PC-3 (cell line): ENCODE measurements at regions not wholly inside any gene's neighbourhood (a gene's known extent, or its start where the extent isn't known, plus 50 kb on each side); places are given as distances from the start of the nearest gene placed in this dataset.
A peak's percentile ranks its signal among the peaks of the same experiment; 100 is the strongest.

ENCODE experiments used
- ATAC-seq: fragments of 200-7000 bp; cut with Tn5 transposase; 2 replicates; pipeline ENCODE4 v1.9.1; 2020; ENCODE audit warnings: mild to moderate bottlenecking, moderate library complexity
- BruUV-seq: library from RNA; stranded (reverse); fragments of 400-500 nt; replicated peaks from 2 replicates; lab custom pipeline; 2021; lab: Mats Ljungman, UMichigan
- CTCF ChIA-PET: fragments of 300-600 bp; sonication (Branson Sonifier 250); formaldehyde crosslinking; loops from one replicate; lab custom pipeline; 2022; ENCODE audit warnings: antibody characterized with exemption; lab: Charles Lee
- POLR2A ChIA-PET: fragments of 300-600 bp; sonication (Branson Sonifier 250); formaldehyde crosslinking; loops from one replicate; lab custom pipeline; 2022; ENCODE audit warnings: antibody characterized with exemption; ENCODE audit not compliant: unreplicated experiment; lab: Charles Lee
- DNase-seq: peaks from one replicate; pipeline ENCODE4 v3.0.0-alpha.2; 2015
- H2AFZ ChIP-seq: fragments of 300-600 bp; sonication (generic); 2 replicates; pipeline ENCODE4 v1.6.0; 2016; ENCODE audit warnings: antibody characterized with exemption, low read length
- H3F3A ChIP-seq: fragments of 300-600 bp; sonication (generic); one replicate; pipeline ENCODE4 v1.6.0; 2017; ENCODE audit warnings: antibody characterized with exemption, low read length, control low read depth, mild to moderate bottlenecking; ENCODE audit not compliant: unreplicated experiment
- H3K27ac ChIP-seq: fragments of 300-600 bp; sonication (generic); 2 replicates; pipeline ENCODE4 v1.5.1; 2016; ENCODE audit warnings: mild to moderate bottlenecking, low read length
- H3K27me3 ChIP-seq: fragments of 300-600 bp; sonication (generic); 2 replicates; pipeline ENCODE4 v1.6.1; 2016; ENCODE audit warnings: low read length, mixed read lengths
- H3K36me3 ChIP-seq: fragments of 300-600 bp; sonication (generic); 2 replicates; pipeline ENCODE4 v1.6.1; 2016; ENCODE audit warnings: low read depth, mixed run types, low read length, mixed read lengths
- H3K4me1 ChIP-seq: fragments of 300-600 bp; sonication (generic); 2 replicates; pipeline ENCODE4 v1.5.1; 2016; ENCODE audit warnings: low read length; ENCODE audit not compliant: insufficient read depth
- H3K4me2 ChIP-seq: fragments of 300-600 bp; sonication (generic); 2 replicates; pipeline ENCODE4 v1.6.0; 2016; ENCODE audit warnings: low read length
- H3K4me3 ChIP-seq: fragments of 300-600 bp; sonication (generic); 2 replicates; pipeline ENCODE4 v1.5.1; 2016; ENCODE audit warnings: mild to moderate bottlenecking, low read length, mixed read lengths
- H3K79me2 ChIP-seq: fragments of 300-600 bp; sonication (generic); 2 replicates; pipeline ENCODE4 v1.6.1; 2017; ENCODE audit warnings: low read length, mixed read lengths
- H3K9ac ChIP-seq: fragments of 300-600 bp; sonication (generic); 2 replicates; pipeline ENCODE4 v1.6.0; 2016; ENCODE audit warnings: mild to moderate bottlenecking, low read length
- H3K9me2 ChIP-seq: fragments of 300-600 bp; sonication (generic); replicated peaks from 2 replicates; pipeline ENCODE4 v1.6.1; 2016; ENCODE audit warnings: mixed run types, low read length, mixed read lengths
- H3K9me3 ChIP-seq: fragments of 300-600 bp; sonication (generic); 2 replicates; pipeline ENCODE4 v1.6.1; 2016; ENCODE audit warnings: low read length, mixed read lengths
- H4K20me1 ChIP-seq: fragments of 300-600 bp; sonication (generic); 2 replicates; pipeline ENCODE4 v1.6.1; 2016; ENCODE audit warnings: low read length, mixed read lengths
- CTCF ChIP-seq: fragments of 300-600 bp; sonication (generic); conservative IDR thresholded peaks from 2 replicates; pipeline ENCODE4 v1.5.1; 2017; ENCODE audit warnings: antibody characterized with exemption, low read depth, mild to moderate bottlenecking, low read length
- EZH2 ChIP-seq: fragments of 300-600 bp; sonication (generic); IDR thresholded peaks from one replicate; pipeline ENCODE4 v1.6.1; 2017; ENCODE audit warnings: antibody characterized with exemption, mild to moderate bottlenecking, low read length; ENCODE audit not compliant: unreplicated experiment
- EZH2phosphoT487 ChIP-seq: fragments of 300-600 bp; sonication (generic); IDR thresholded peaks from 2 replicates; pipeline ENCODE4 v1.6.1; 2018; ENCODE audit warnings: mild to moderate bottlenecking, antibody characterized with exemption, low read length, borderline replicate concordance
- intact Hi-C: fragments of 100-400 bp; cut with micrococcal nuclease; formaldehyde crosslinking; loops from 2 replicates; pipeline ENCODE4 v1.9.0; 2023

GRCh38 chr2:58650781-58651180 lies 409.7 kb upstream of the FANCL start:
- Histone ChIP-seq H3K9ac (no peak overlapping the region), H4K20me1 (no peaks in the 10 kb centered on the region), H3K79me2 (no peaks in the 10 kb centered on the region), H3K4me1 (no peaks in the 10 kb centered on the region), H3K27ac (no peak overlapping the region), H3K9me2 (no peaks in the 10 kb centered on the region), H3F3A (no peaks in the 10 kb centered on the region), H3K4me3 (no peak overlapping the region), H3K36me3 (no peaks in the 10 kb centered on the region), H3K9me3 (no peaks in the 10 kb centered on the region), H3K27me3 (0 out of 2 replicates have a peak, but pooled peaks cover 7% of the 10 kb centered on the region), H3K4me2 (no peak overlapping the region), H2AFZ (no peak overlapping the region)
- BruUV-seq: no TSS peak
- ATAC-seq: no peak
- DNase-seq: no peak
- TF ChIP-seq EZH2phosphoT487 (no peak), EZH2 (no peak), CTCF (no peak)
- intact Hi-C loops: no loop called here
- POLR2A ChIA-PET: no interaction called here
- CTCF ChIA-PET: no interaction called here

DNA sequence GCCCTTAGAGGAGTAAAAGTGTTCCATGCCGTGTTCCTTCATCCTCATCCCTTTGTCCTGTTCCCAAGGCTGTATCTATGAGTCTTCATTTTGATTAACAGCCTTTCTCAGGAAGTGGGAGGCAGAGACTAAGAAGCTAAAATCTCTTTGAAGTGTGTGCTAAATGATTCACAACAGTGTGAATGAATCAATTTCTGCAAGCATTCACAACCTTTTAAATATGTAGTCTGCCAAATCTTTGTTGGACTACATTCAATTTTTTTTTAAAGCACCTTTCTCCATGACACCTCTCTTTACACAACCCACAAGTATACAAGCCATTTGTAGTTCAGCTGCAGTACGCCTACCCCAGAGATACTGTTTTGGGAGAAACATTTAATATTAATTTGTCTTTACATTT lies 408.6 kb upstream of the FANCL start:
- Histone ChIP-seq H3K9ac (no peak overlapping the region), H2AFZ (no peak overlapping the region), H3K4me3 (no peak overlapping the region), H3K36me3 (no peaks in the 10 kb centered on the region), H3K4me2 (no peak overlapping the region), H3K4me1 (peaks cover 8% of the 10 kb centered on the region; the same call in 1 of the 2 replicates), H3K79me2 (no peaks in the 10 kb centered on the region), H3K9me3 (no peaks in the 10 kb centered on the region), H3K27ac (no peak overlapping the region), H4K20me1 (no peaks in the 10 kb centered on the region), H3F3A (no peaks in the 10 kb centered on the region), H3K27me3 (0 out of 2 replicates have a peak, but pooled peaks cover 7% of the 10 kb centered on the region), H3K9me2 (no peaks in the 10 kb centered on the region)
- intact Hi-C loops: no loop called here
- TF ChIP-seq EZH2phosphoT487: no peak
- TF ChIP-seq CTCF: no peak
- TF ChIP-seq EZH2: no peak
- no TSS peak for BruUV-seq
- ATAC-seq (no peak), DNase-seq (no peak)
- POLR2A ChIA-PET: no interaction called here
- CTCF ChIA-PET: no interaction called here

DNA sequence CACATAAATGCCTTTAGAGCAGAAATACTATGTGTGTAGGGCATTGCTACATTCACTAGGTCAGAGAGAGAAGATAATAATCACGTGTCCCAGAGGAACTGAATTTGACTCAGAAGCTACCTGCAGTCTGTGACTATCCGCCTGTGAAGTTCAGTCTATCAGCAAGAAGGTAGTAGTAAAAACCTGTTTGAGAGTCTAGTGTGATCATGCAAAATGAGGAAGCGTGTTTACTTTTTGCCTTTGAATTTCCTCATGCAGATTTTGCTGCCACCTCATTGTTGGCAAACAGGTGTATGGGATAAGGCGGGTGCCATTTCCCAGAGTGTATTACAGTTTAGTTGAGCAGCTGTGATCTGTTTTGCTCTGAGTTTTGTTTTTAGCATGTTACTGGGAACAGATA lies 403.9 kb upstream of the FANCL start:
- H3F3A ChIP-seq: no peaks in the 10 kb centered on the region
- peaks cover 9% of the 10 kb centered on the region; the same call in 1 of the 2 replicates for H3K4me1 ChIP-seq
- H3K9me2 ChIP-seq: no peaks in the 10 kb centered on the region
- no TSS peak for BruUV-seq
- H3K9me3 ChIP-seq: no peaks in the 10 kb centered on the region
- H3K36me3 ChIP-seq: no peaks in the 10 kb centered on the region
- H3K9ac ChIP-seq: no peak overlapping the region
- intact Hi-C loops: no loop called here
- H3K27ac ChIP-seq: no peak overlapping the region
- H3K79me2 ChIP-seq: no peaks in the 10 kb centered on the region
- CTCF ChIA-PET: no interaction called here
- no peak for TF ChIP-seq CTCF
- no peak for TF ChIP-seq EZH2phosphoT487
- TF ChIP-seq EZH2: no peak
- no peak overlapping the region for H3K4me2 ChIP-seq
- 0 out of 2 replicates have a peak, but pooled peaks have one; percentile 29 for ATAC-seq
- no peak overlapping the region for H3K4me3 ChIP-seq
- POLR2A ChIA-PET: no interaction called here
- DNase-seq: peak; percentile 28
- no peaks in the 10 kb centered on the region for H4K20me1 ChIP-seq
- H3K27me3 ChIP-seq: no peaks in the 10 kb centered on the region
- no peak overlapping the region for H2AFZ ChIP-seq
